ENCODE measurements at regions not wholly inside any gene's neighbourhood (a gene's known extent, or its start where the extent isn't known, plus 50 kb on each side); places are given as distances from the start of the nearest gene placed in this dataset.

DNA sequence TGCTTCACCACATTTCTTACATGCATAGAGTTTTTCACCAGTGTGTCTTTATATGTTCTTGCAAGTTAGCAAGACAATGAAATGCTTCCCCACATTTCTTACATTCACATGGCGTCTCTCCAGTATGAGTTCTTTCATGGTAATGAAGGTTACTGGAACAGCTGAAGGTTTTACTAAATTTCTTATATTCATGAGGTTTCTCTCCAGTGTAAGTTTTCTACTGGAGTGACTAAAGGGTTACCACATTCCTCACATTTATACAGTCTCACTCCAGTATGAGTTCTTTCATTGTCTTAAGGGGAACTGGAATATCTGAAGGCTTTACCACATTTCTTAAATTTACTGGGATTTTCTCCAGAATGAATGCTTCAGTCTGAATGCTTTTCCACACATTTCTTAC, 350.3 kb downstream of the MAT2B start:
- TF ChIP-seq, protein P1, sequence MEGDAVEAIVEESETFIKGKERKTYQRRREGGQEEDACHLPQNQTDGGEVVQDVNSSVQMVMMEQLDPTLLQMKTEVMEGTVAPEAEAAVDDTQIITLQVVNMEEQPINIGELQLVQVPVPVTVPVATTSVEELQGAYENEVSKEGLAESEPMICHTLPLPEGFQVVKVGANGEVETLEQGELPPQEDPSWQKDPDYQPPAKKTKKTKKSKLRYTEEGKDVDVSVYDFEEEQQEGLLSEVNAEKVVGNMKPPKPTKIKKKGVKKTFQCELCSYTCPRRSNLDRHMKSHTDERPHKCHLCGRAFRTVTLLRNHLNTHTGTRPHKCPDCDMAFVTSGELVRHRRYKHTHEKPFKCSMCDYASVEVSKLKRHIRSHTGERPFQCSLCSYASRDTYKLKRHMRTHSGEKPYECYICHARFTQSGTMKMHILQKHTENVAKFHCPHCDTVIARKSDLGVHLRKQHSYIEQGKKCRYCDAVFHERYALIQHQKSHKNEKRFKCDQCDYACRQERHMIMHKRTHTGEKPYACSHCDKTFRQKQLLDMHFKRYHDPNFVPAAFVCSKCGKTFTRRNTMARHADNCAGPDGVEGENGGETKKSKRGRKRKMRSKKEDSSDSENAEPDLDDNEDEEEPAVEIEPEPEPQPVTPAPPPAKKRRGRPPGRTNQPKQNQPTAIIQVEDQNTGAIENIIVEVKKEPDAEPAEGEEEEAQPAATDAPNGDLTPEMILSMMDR (optimal IDR thresholded peaks at IDR 0.05 in 1 of 3, IDR thresholded peaks at IDR 0.05 in 1 of 3, conservative IDR thresholded peaks at IDR 0.05 in 1 of 3; ENCODE audit: extremely low read depth in 1 of 3, insufficient read depth in 2 of 3, low read length in 3 of 3) = no peak
- no peak for TF ChIP-seq EZH2 (IDR thresholded peaks at IDR 0.05; ENCODE audit: low read length)
- dilution Hi-C loops (cut with MboI; ENCODE audit: extremely low pct_ligation_motif_present, low sequenced_read_pairs) = no loop called here
- Histone ChIP-seq H3K4me3 (ENCODE audit: control insufficient read depth in 2 of 3, extremely low read depth in 1 of 3, insufficient read depth in 2 of 3, low read depth in 1 of 3, low read length in 3 of 3) (no peak overlapping the region), H3K9ac (ENCODE audit: control insufficient read depth, extremely low read depth, insufficient read depth, low read length) (no peak overlapping the region), H3K9me1 (ENCODE audit: control insufficient read depth, extremely low read depth, insufficient read depth, low read length) (no peaks in the 10 kb centered on the region), H3K4me2 (ENCODE audit: control insufficient read depth, extremely low read depth, insufficient read depth, low read depth, low read length) (no peak overlapping the region), H3K79me2 (ENCODE audit: control insufficient read depth, insufficient read depth, low read length) (no peaks in the 10 kb centered on the region), H3K27ac (ENCODE audit: control insufficient read depth, insufficient read depth, low read length) (no peak overlapping the region), H2AFZ (ENCODE audit: control insufficient read depth, low read length) (no peak overlapping the region), H3K27me3 (ENCODE audit: control insufficient read depth, extremely low read depth, insufficient read depth, low read length) (no peaks in the 10 kb centered on the region), H4K20me1 (ENCODE audit: control insufficient read depth, extremely low read depth, insufficient read depth, low read length) (no peaks in the 10 kb centered on the region), H3K9me3 (ENCODE audit: control insufficient read depth, low read depth, low read length) (no peaks in the 10 kb centered on the region), H3K4me1 (ENCODE audit: control insufficient read depth, extremely low read depth, insufficient read depth, low read length) (no peaks in the 10 kb centered on the region), H3K36me3 (ENCODE audit: control insufficient read depth in 2 of 2, extremely low read depth in 1 of 2, insufficient read depth in 2 of 2, low read length in 2 of 2) (no peaks in the 10 kb centered on the region)
- no peak for FAIRE-seq
- no peak for DNase-seq (ENCODE audit: low read depth, low spot score)

DNA sequence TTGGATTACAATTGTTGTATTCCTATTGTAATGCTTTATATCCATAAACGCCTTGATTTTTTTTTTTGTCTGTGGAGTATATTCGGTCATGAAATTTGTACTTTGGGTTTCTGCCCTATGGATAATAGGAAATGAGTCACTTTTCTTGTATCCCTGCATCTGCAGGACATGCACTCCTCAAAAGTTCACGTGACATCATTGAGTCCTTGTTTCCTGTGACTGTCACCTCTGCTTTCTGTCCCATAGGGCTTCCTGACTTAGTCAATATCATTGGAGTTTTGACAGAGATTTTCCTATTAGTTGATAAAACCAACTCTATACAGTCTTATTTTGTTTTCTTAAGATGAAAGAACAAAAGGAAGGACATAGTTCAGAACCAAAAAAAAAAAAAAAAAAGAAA, 356.3 kb downstream of the MAT2B start:
- no peak overlapping the region for H3K4me2 ChIP-seq (ENCODE audit: control insufficient read depth, extremely low read depth, insufficient read depth, low read depth, low read length)
- no peaks in the 10 kb centered on the region for H3K4me1 ChIP-seq (ENCODE audit: control insufficient read depth, extremely low read depth, insufficient read depth, low read length)
- no peak overlapping the region for H2AFZ ChIP-seq (ENCODE audit: control insufficient read depth, low read length)
- TF ChIP-seq, protein P1 (optimal IDR thresholded peaks at IDR 0.05 in 1 of 3, IDR thresholded peaks at IDR 0.05 in 1 of 3, conservative IDR thresholded peaks at IDR 0.05 in 1 of 3; ENCODE audit: extremely low read depth in 1 of 3, insufficient read depth in 2 of 3, low read length in 3 of 3) = no peak
- TF ChIP-seq EZH2 (IDR thresholded peaks at IDR 0.05; ENCODE audit: low read length) = no peak
- no peaks in the 10 kb centered on the region for H3K9me1 ChIP-seq (ENCODE audit: control insufficient read depth, extremely low read depth, insufficient read depth, low read length)
- dilution Hi-C loops (cut with MboI; ENCODE audit: extremely low pct_ligation_motif_present, low sequenced_read_pairs) = no loop called here
- no peak overlapping the region for H3K27ac ChIP-seq (ENCODE audit: control insufficient read depth, insufficient read depth, low read length)
- H3K4me3 ChIP-seq (ENCODE audit: control insufficient read depth in 2 of 3, extremely low read depth in 1 of 3, insufficient read depth in 2 of 3, low read depth in 1 of 3, low read length in 3 of 3) = no peak overlapping the region
- H4K20me1 ChIP-seq (ENCODE audit: control insufficient read depth, extremely low read depth, insufficient read depth, low read length) = no peaks in the 10 kb centered on the region
- DNase-seq (ENCODE audit: low read depth, low spot score) (no peak), FAIRE-seq (no peak)
- H3K9ac ChIP-seq (ENCODE audit: control insufficient read depth, extremely low read depth, insufficient read depth, low read length) = no peak overlapping the region
- H3K79me2 ChIP-seq (ENCODE audit: control insufficient read depth, insufficient read depth, low read length) = no peaks in the 10 kb centered on the region
- no peaks in the 10 kb centered on the region for H3K9me3 ChIP-seq (ENCODE audit: control insufficient read depth, low read depth, low read length)
- no peaks in the 10 kb centered on the region for H3K36me3 ChIP-seq (ENCODE audit: control insufficient read depth in 2 of 2, extremely low read depth in 1 of 2, insufficient read depth in 2 of 2, low read length in 2 of 2)
- no peaks in the 10 kb centered on the region for H3K27me3 ChIP-seq (ENCODE audit: control insufficient read depth, extremely low read depth, insufficient read depth, low read length)

Data from keratinocyte (primary cell).